Left ventricle myocardium inferior (tissue), 1 donor: ENCODE measurements at regions not wholly inside any gene's neighbourhood (a gene's known extent, or its start where the extent isn't known, plus 50 kb on each side); places are given as distances from the start of the nearest gene placed in this dataset.

Experiments
- DNase-seq: peaks from one replicate; pipeline ENCODE4 v3.0.0-alpha.2; 2020
- H3K27ac ChIP-seq: fragments of 200-600 bp; replicated peaks from 2 replicates; pipeline ENCODE4 v1.8.0; 2021
- H3K27me3 ChIP-seq: fragments of 200-600 bp; 2 replicates; pipeline ENCODE4 v1.8.0; 2021; ENCODE audit warnings: low read depth
- H3K36me3 ChIP-seq: fragments of 200-600 bp; 2 replicates; pipeline ENCODE4 v1.8.0; 2021
- H3K4me1 ChIP-seq: fragments of 200-600 bp; 2 replicates; pipeline ENCODE4 v1.8.0; 2021
- H3K4me3 ChIP-seq: fragments of 200-600 bp; 2 replicates; pipeline ENCODE4 v1.8.0; 2021; ENCODE audit warnings: mild to moderate bottlenecking, moderate library complexity
- H3K9me3 ChIP-seq: fragments of 200-600 bp; replicated peaks from 2 replicates; pipeline ENCODE4 v1.8.0; 2021
- intact Hi-C: fragments of 100-400 bp; cut with micrococcal nuclease; formaldehyde crosslinking; loops from one replicate; pipeline ENCODE4 v1.11.0; 2022
- TF ChIP-seq, protein P1 (sequence below): fragments of 200-600 bp; IDR thresholded peaks from 2 replicates; pipeline ENCODE4 v1.8.0; 2021; ENCODE audit warnings: antibody characterized with exemption, mild to moderate bottlenecking, borderline replicate concordance
- donor health status: DM: no; HTN: yes; CAD: no; lungs with severe emphysema.

DNA sequence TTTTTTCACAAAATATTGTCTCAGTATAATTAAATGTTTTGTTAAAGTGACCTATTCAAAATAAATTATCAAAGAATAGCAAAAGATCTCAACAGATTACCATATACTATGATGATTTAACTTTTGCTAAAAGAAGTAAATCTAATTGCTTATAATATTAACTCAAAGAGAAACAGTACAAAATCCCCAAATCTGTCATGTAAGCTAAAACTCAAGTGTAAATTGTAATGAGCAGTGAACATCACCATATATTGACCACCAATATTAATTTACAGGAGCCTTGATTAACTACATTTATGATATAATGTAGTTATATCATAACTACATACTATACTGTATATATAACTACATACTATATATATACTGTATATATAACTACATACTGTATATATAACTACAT, 174.4 kb downstream of the SLC39A8 start:
- H3K36me3 ChIP-seq = no peaks in the 10 kb centered on the region
- no peaks in the 10 kb centered on the region for H3K4me1 ChIP-seq
- intact Hi-C loops = no loop called here
- no peak for DNase-seq
- TF ChIP-seq, protein P1, sequence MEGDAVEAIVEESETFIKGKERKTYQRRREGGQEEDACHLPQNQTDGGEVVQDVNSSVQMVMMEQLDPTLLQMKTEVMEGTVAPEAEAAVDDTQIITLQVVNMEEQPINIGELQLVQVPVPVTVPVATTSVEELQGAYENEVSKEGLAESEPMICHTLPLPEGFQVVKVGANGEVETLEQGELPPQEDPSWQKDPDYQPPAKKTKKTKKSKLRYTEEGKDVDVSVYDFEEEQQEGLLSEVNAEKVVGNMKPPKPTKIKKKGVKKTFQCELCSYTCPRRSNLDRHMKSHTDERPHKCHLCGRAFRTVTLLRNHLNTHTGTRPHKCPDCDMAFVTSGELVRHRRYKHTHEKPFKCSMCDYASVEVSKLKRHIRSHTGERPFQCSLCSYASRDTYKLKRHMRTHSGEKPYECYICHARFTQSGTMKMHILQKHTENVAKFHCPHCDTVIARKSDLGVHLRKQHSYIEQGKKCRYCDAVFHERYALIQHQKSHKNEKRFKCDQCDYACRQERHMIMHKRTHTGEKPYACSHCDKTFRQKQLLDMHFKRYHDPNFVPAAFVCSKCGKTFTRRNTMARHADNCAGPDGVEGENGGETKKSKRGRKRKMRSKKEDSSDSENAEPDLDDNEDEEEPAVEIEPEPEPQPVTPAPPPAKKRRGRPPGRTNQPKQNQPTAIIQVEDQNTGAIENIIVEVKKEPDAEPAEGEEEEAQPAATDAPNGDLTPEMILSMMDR = no peak
- no peak overlapping the region for H3K4me3 ChIP-seq
- no peak overlapping the region for H3K27ac ChIP-seq
- H3K9me3 ChIP-seq = no peaks in the 10 kb centered on the region
- no peaks in the 10 kb centered on the region for H3K27me3 ChIP-seq

DNA sequence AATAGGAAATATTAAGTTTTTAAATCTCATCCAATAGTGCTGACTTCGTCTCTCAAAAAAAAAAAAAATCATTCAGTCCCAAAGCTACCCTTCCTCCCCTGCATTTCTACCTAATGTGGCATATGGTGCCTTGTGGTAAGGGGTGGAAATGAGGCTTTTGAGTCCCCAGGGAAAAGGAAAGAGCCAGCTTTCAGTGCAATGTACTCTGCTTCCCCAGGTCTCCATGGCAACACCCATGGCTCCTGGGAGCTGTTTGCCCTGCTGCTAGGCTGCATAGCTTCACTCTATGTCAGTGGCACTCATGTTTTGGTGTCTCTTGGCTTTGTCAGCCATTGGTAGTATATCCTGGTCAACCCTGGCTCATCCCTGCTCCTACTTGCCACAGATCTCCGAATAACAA, 175.9 kb downstream of the SLC39A8 start:
- no peaks in the 10 kb centered on the region for H3K27me3 ChIP-seq
- no peak overlapping the region for H3K4me3 ChIP-seq
- intact Hi-C loops = no loop called here
- H3K36me3 ChIP-seq = no peaks in the 10 kb centered on the region
- H3K9me3 ChIP-seq = peaks cover 2% of the 10 kb centered on the region
- no peak for DNase-seq
- TF ChIP-seq, protein P1 = no peak
- no peak overlapping the region for H3K27ac ChIP-seq
- H3K4me1 ChIP-seq = no peaks in the 10 kb centered on the region

DNA sequence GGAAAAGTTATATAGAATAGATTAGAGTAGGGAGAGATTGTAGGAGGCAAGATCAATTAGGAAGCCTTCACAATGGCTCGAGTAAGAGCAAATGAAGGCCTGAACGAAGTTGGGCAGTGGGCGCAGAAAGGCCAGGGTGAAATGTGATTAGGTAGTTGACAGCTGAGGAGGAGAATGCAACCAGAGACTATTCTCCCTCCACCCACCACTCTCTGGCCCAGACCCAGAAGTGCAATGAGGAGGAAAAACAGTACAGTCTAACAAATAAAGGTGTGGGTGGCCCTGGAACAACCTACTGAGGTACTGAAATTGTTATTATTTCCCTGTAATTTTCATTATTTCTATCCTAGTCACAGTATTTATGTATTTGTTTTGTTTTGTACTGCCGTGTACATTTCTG, 176.7 kb downstream of the SLC39A8 start:
- no peaks in the 10 kb centered on the region for H3K4me1 ChIP-seq
- H3K27ac ChIP-seq = no peak overlapping the region
- DNase-seq = no peak
- TF ChIP-seq, protein P1 = no peak
- H3K9me3 ChIP-seq = peaks cover 4% of the 10 kb centered on the region
- H3K36me3 ChIP-seq = no peaks in the 10 kb centered on the region
- no peak overlapping the region for H3K4me3 ChIP-seq
- intact Hi-C loops = no loop called here
- H3K27me3 ChIP-seq = no peaks in the 10 kb centered on the region

DNA sequence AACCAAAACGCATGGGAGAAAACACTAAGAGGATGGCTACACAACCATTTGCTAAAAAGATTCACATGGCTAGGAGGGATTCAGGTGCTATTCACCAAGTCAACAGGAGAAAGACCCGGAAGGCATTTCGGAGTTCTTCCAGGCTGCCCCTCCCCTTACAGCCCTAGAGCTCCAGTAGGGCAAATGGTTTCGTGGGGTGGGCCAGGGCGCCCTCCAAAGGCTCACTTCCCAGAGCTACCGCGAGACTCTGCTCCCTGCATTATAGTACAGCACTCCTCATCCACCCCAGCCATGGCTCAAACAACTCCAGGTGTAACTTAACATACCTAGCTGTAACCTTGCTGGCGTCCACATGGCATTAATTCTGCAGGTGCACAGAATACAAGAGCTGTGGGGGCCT, 179.7 kb downstream of the SLC39A8 start:
- Histone ChIP-seq H3K9me3 (peaks cover 11% of the 10 kb centered on the region), H3K36me3 (no peaks in the 10 kb centered on the region), H3K4me3 (no peak overlapping the region), H3K4me1 (no peaks in the 10 kb centered on the region), H3K27me3 (no peaks in the 10 kb centered on the region), H3K27ac (no peak overlapping the region)
- intact Hi-C loops = no loop called here
- TF ChIP-seq, protein P1 = no peak
- no peak for DNase-seq

DNA sequence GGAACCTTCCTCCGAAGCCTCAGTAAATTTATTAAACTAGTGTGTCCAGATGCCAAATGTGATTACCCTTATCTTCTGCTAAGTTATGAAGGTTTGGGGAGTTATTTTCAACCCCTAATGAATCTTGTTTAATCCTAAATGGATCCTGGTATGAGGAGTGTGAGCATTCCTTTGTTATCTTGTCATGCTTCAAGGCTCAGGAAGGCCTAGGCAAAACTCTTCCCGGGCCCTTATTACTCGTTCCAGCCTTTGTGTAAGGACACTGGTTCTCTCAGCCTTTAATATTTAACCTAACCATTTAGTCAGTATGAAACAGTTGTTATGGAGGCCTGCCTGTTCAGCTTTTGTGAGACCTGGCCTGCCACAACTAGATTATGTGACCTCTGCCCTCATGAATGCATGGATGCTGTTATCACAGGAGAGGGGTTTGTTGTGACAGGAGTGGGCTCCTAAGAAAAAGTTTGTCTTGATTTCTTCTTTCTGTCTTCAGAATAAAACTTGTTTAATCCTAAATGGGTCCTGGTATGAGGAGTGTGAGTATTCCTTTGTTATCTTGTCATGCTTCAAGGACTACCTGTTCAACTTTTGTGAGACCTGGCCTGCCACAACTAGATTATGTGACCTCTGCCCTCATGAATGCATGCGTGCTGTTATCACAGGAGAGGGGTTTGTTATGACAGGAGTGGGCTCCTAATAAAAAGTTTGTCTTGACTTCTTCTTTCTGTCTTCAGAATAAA, 181.7 kb downstream of the SLC39A8 start:
- Histone ChIP-seq H3K36me3 (no peaks in the 10 kb centered on the region), H3K4me3 (no peak overlapping the region), H3K9me3 (peaks cover 11% of the 10 kb centered on the region), H3K4me1 (no peaks in the 10 kb centered on the region), H3K27ac (no peak overlapping the region), H3K27me3 (no peaks in the 10 kb centered on the region)
- no peak for DNase-seq
- TF ChIP-seq, protein P1 = no peak
- intact Hi-C loops = no loop called here

DNA sequence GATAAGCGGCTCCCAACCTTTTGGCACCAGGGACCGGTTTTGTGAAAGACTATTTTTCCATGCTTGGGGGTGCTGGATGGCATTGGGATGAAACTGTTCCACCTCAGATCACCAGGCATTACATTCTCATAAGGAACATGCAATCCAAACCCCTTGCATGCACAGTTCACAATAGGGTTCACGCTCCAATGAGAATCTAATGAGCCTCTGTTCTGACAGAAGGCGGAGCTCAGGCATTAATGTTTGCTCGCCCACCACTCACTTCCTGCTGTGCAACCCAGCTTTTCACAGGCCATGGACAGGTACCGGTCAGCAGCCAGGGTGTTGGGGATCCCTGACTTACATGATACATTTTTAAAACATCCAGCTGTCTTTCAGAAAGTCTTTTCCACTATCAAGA, 187.3 kb downstream of the SLC39A8 start:
- no peaks in the 10 kb centered on the region for H3K4me1 ChIP-seq
- no peak overlapping the region for H3K27ac ChIP-seq
- intact Hi-C loops = no loop called here
- no peaks in the 10 kb centered on the region for H3K36me3 ChIP-seq
- no peak for DNase-seq
- no peaks in the 10 kb centered on the region for H3K27me3 ChIP-seq
- H3K9me3 ChIP-seq = peaks cover 7% of the 10 kb centered on the region
- TF ChIP-seq, protein P1 = no peak
- H3K4me3 ChIP-seq = no peak overlapping the region
